ENCODE measurements at regions not wholly inside any gene's neighbourhood (a gene's known extent, or its start where the extent isn't known, plus 50 kb on each side); places are given as distances from the start of the nearest gene placed in this dataset.

GRCh38 chr6:71720705-71721104, 165.6 kb upstream of the RIMS1 start:
- TF ChIP-seq ZNF565 (CRISPR knock-in tag; conservative IDR thresholded peaks at IDR 0.05; ENCODE audit: low read depth) (no peak), PATZ1 (CRISPR knock-in tag; IDR thresholded peaks at IDR 0.05; ENCODE audit: borderline replicate concordance) (no peak)

Data from SK-N-SH treated with all-trans-retinoic acid at 6 μM for 48 hours (cell line).